CD4-positive, alpha-beta T cell (primary cell): ENCODE measurements at regions not wholly inside any gene's neighbourhood (a gene's known extent, or its start where the extent isn't known, plus 50 kb on each side); places are given as distances from the start of the nearest gene placed in this dataset.

Source experiments
- ATAC-seq: fragments of 200-7000 bp; cut with Tn5 transposase; one replicate; pipeline ENCODE4 v1.10.0; 2022; ENCODE audit warnings: mild to moderate bottlenecking; ENCODE audit not compliant: poor library complexity
- CTCF ChIA-PET: fragments of 350-600 bp; sonication (Branson Sonifier 250); formaldehyde crosslinking; loops from one replicate; lab custom pipeline; 2021; ENCODE audit warnings: antibody characterized with exemption, inconsistent platforms; lab: Charles Lee
- POLR2A ChIA-PET: fragments of 350-600 bp; sonication (Branson Sonifier 250); formaldehyde crosslinking; loops from one replicate; lab custom pipeline; 2021; ENCODE audit warnings: antibody characterized with exemption, inconsistent platforms; lab: Charles Lee
- DNase-seq, 14 experiments: peaks; one replicate each; pipeline ENCODE4 v3.0.0-alpha.2; 2013 to 2020; ENCODE audit warnings: mixed read lengths in 2 of 14
- H3K27ac ChIP-seq, 2 donors: one replicate each; pipeline versions ENCODE4 v1.5.1 to v1.7.0; 2013; ENCODE audit warnings: low read length in 2 of 2, low read depth in 1 of 2, mild to moderate bottlenecking in 1 of 2
- H3K27me3 ChIP-seq, 2 experiments: 1 replicate in 1 of 2; 2 replicates in 1 of 2; pipeline versions ENCODE4 v1.6.1 to v1.7.0; 2013; ENCODE audit warnings: low read length in 2 of 2, control low read depth in 1 of 2, mild to moderate bottlenecking in 1 of 2, moderate library complexity in 1 of 2; ENCODE audit not compliant: insufficient read depth in 2 of 2, control insufficient read depth in 1 of 2
- H3K36me3 ChIP-seq: one replicate; pipeline ENCODE4 v1.6.1; 2013; ENCODE audit warnings: low read length, control low read depth; ENCODE audit not compliant: insufficient read depth
- H3K4me1 ChIP-seq: one replicate; pipeline ENCODE4 v1.6.1; 2013; ENCODE audit warnings: low read length, control low read depth; ENCODE audit not compliant: insufficient read depth
- H3K4me3 ChIP-seq: one replicate; pipeline ENCODE4 v1.5.1; 2013; ENCODE audit warnings: mild to moderate bottlenecking, low read length, moderate library complexity
- H3K9me3 ChIP-seq, 2 experiments: 1 replicate in 1 of 2; 2 replicates in 1 of 2; pipeline versions ENCODE4 v1.6.1 to v1.7.0; 2013; ENCODE audit warnings: low read length in 2 of 2, mild to moderate bottlenecking in 2 of 2, control low read depth in 1 of 2, moderate library complexity in 1 of 2; ENCODE audit not compliant: control insufficient read depth in 1 of 2, insufficient read depth in 1 of 2
- H3K27ac Mint-ChIP-seq: one replicate; pipeline ENCODE4 v1.8.0; 2020; ENCODE audit warnings: mixed read lengths
- H3K27me3 Mint-ChIP-seq: one replicate; pipeline ENCODE4 v1.8.0; 2021; ENCODE audit warnings: mixed read lengths
- H3K36me3 Mint-ChIP-seq: one replicate; pipeline ENCODE4 v1.8.0; 2021; ENCODE audit warnings: low read depth, mixed read lengths
- H3K4me1 Mint-ChIP-seq: one replicate; pipeline ENCODE4 v1.8.0; 2021; ENCODE audit warnings: low read depth, mixed read lengths
- H3K4me3 Mint-ChIP-seq: one replicate; pipeline ENCODE4 v1.8.0; 2020; ENCODE audit warnings: mild to moderate bottlenecking, mixed read lengths
- H3K9me3 Mint-ChIP-seq: one replicate; pipeline ENCODE4 v1.8.0; 2020; ENCODE audit warnings: mixed read lengths
- CTCF ChIP-seq: fragments of 200-600 bp; IDR thresholded peaks from one replicate; pipeline ENCODE4 v1.8.0; 2022; ENCODE audit warnings: antibody characterized with exemption, mild to moderate bottlenecking
- intact Hi-C, 2 experiments: fragments of 100-400 bp; cut with DNase I in 1 of 2; cut with micrococcal nuclease in 1 of 2; formaldehyde crosslinking; loops; one replicate each; pipeline versions ENCODE4 v1.15.1 to v1.9.0; 2023 to 2025; cut with DNase I, micrococcal nuclease

GRCh38 chr9:10818206-10818605 is 205.4 kb upstream of the PTPRD start:
- CTCF ChIA-PET = no interaction called here

GRCh38 chr9:10835791-10836463 is 223.1 kb upstream of the PTPRD start:
- DNase-seq (no peak), ATAC-seq (no peak)
- no peak overlapping the region for H3K27ac ChIP-seq
- intact Hi-C loops = no loop called here
- no peak overlapping the region for H3K4me3 ChIP-seq
- H3K4me1 Mint-ChIP-seq = no peaks in the 10 kb centered on the region
- H3K27me3 ChIP-seq = no peaks in the 10 kb centered on the region
- H3K4me1 ChIP-seq = no peaks in the 10 kb centered on the region
- no peak overlapping the region for H3K4me3 Mint-ChIP-seq
- no peak overlapping the region for H3K27ac Mint-ChIP-seq
- ChIA-PET CTCF (interaction anchor here (1.7 kb wide), 1 partner anchor 13 kb away, joined by 4 read pairs; no protein-coding TSS in a partner anchor), POLR2A (no interaction called here)
- no peak for TF ChIP-seq CTCF
- H3K9me3 Mint-ChIP-seq = peaks cover 11% of the 10 kb centered on the region
- H3K27me3 Mint-ChIP-seq = no peaks in the 10 kb centered on the region
- no peaks in the 10 kb centered on the region for H3K36me3 Mint-ChIP-seq
- no peaks in the 10 kb centered on the region for H3K36me3 ChIP-seq
- peaks cover 0 to 14% of the 10 kb centered on the region in 2 experiments for H3K9me3 ChIP-seq

More at GRCh38 chr9:10818206-10818605, 205.4 kb upstream of the PTPRD start:
- Histone ChIP-seq H3K4me1 (no peaks in the 10 kb centered on the region), H3K4me3 (no peak overlapping the region), H3K36me3 (no peaks in the 10 kb centered on the region), H3K9me3 (peaks cover 6 to 8% of the 10 kb centered on the region in 2 experiments), H3K27ac (no peak overlapping the region), H3K27me3 (no peaks in the 10 kb centered on the region)
- DNase-seq (no peak), ATAC-seq (no peak)
- no peak overlapping the region for H3K4me3 Mint-ChIP-seq
- no peaks in the 10 kb centered on the region for H3K27me3 Mint-ChIP-seq
- H3K9me3 Mint-ChIP-seq = peaks cover 18% of the 10 kb centered on the region
- intact Hi-C loops = no loop called here
- TF ChIP-seq CTCF = no peak
- H3K36me3 Mint-ChIP-seq = no peaks in the 10 kb centered on the region
- POLR2A ChIA-PET = no interaction called here
- no peaks in the 10 kb centered on the region for H3K4me1 Mint-ChIP-seq
- no peak overlapping the region for H3K27ac Mint-ChIP-seq

GRCh38 chr9:10843151-10843550 is 230.3 kb upstream of the PTPRD start:
- no peak overlapping the region for H3K27ac ChIP-seq
- CTCF ChIA-PET = no interaction called here
- Mint-ChIP-seq H3K27me3 (no peaks in the 10 kb centered on the region), H3K9me3 (peaks cover 10% of the 10 kb centered on the region), H3K4me1 (no peaks in the 10 kb centered on the region), H3K36me3 (no peaks in the 10 kb centered on the region), H3K4me3 (no peak overlapping the region), H3K27ac (no peak overlapping the region)
- no peaks in the 10 kb centered on the region for H3K27me3 ChIP-seq
- H3K36me3 ChIP-seq = no peaks in the 10 kb centered on the region
- peaks cover 0 to 4% of the 10 kb centered on the region in 2 experiments for H3K9me3 ChIP-seq
- intact Hi-C loops = no loop called here
- DNase-seq = no peak
- no peak for ATAC-seq
- POLR2A ChIA-PET = no interaction called here
- no peak overlapping the region for H3K4me3 ChIP-seq
- TF ChIP-seq CTCF = no peak
- no peaks in the 10 kb centered on the region for H3K4me1 ChIP-seq
